ENCODE measurements at regions not wholly inside any gene's neighbourhood (a gene's known extent, or its start where the extent isn't known, plus 50 kb on each side); places are given as distances from the start of the nearest gene placed in this dataset.
"Not testable (repeated sequence)": the region's sequence is repeated elsewhere in the genome, so short reads cannot be mapped to it uniquely, and the experiment has no call there.

GRCh38 chr2:131584380-131584779 lies 56.7 kb downstream of the CCDC74A start:
- DNase-seq (ENCODE audit: low spot score) (no peak), ATAC-seq (no peak)

GRCh38 chr2:131584940-131585339 lies 57.3 kb downstream of the CCDC74A start:
- DNase-seq (ENCODE audit: low spot score), result no peak
- peak; percentile 21 for ATAC-seq

- DNase-seq (ENCODE audit: low spot score) (no peak), ATAC-seq (no peak)
These were observed 60.6 kb downstream of the CCDC74A start for GRCh38 chr2:131588152-131588873.

- ATAC-seq; DNase-seq (ENCODE audit: low spot score): not testable (repeated sequence)
These were observed 61.4 kb downstream of the CCDC74A start for GRCh38 chr2:131589126-131589525.

- ATAC-seq (no peak), DNase-seq (ENCODE audit: low spot score) (no peak)
These were observed 62.7 kb downstream of the CCDC74A start for GRCh38 chr2:131590366-131590765.

GRCh38 chr2:131590896-131591295 lies 63.2 kb downstream of the CCDC74A start:
- no peak for DNase-seq (ENCODE audit: low spot score)
- ATAC-seq, result no peak

GRCh38 chr2:131596561-131596960 lies 68.9 kb downstream of the CCDC74A start:
- DNase-seq (ENCODE audit: low spot score); ATAC-seq: not testable (repeated sequence)

GRCh38 chr2:131602444-131602843 lies 74.8 kb downstream of the CCDC74A start:
- not testable (repeated sequence) for ATAC-seq; DNase-seq (ENCODE audit: low spot score)

GRCh38 chr2:131604652-131605051 lies 77.0 kb downstream of the CCDC74A start:
- DNase-seq (ENCODE audit: low spot score); ATAC-seq: not testable (repeated sequence)

- not testable (repeated sequence) for DNase-seq (ENCODE audit: low spot score); ATAC-seq
These were observed 78.7 kb downstream of the CCDC74A start for GRCh38 chr2:131606366-131606765.

- not testable (repeated sequence) for DNase-seq (ENCODE audit: low spot score); ATAC-seq
These were observed 79.4 kb downstream of the CCDC74A start for GRCh38 chr2:131607056-131607455.

GRCh38 chr2:131614539-131614938 lies 86.9 kb downstream of the CCDC74A start:
- ATAC-seq; DNase-seq (ENCODE audit: low spot score): not testable (repeated sequence)

GRCh38 chr2:131618320-131618719 lies 90.6 kb downstream of the CCDC74A start:
- not testable (repeated sequence) for ATAC-seq; DNase-seq (ENCODE audit: low spot score)

- DNase-seq (ENCODE audit: low spot score); ATAC-seq: not testable (repeated sequence)
These were observed 95.2 kb downstream of the CCDC74A start for GRCh38 chr2:131622874-131623273.

GRCh38 chr2:131626011-131626410 lies 98.3 kb downstream of the CCDC74A start:
- not testable (repeated sequence) for DNase-seq (ENCODE audit: low spot score)

GRCh38 chr2:131626565-131626964 lies 98.9 kb downstream of the CCDC74A start:
- ATAC-seq; DNase-seq (ENCODE audit: low spot score): not testable (repeated sequence)

More at GRCh38 chr2:131626011-131626410, 98.3 kb downstream of the CCDC74A start:
- ATAC-seq, result not testable (repeated sequence)

GRCh38 chr2:131627777-131628176 lies 100.1 kb downstream of the CCDC74A start:
- not testable (repeated sequence) for DNase-seq (ENCODE audit: low spot score)

GRCh38 chr2:131631648-131632047 lies 104.0 kb downstream of the CCDC74A start:
- not testable (repeated sequence) for DNase-seq (ENCODE audit: low spot score); ATAC-seq

More at GRCh38 chr2:131627777-131628176, 100.1 kb downstream of the CCDC74A start:
- ATAC-seq, result not testable (repeated sequence)

GRCh38 chr2:131633405-131633804 lies 105.7 kb downstream of the CCDC74A start:
- not testable (repeated sequence) for DNase-seq (ENCODE audit: low spot score); ATAC-seq

GRCh38 chr2:131633827-131634695 lies 106.4 kb downstream of the CCDC74A start:
- ATAC-seq; DNase-seq (ENCODE audit: low spot score): not testable (repeated sequence)

- no peak for ATAC-seq
- no peak for DNase-seq (ENCODE audit: low spot score)
These were observed 107.9 kb downstream of the CCDC74A start for GRCh38 chr2:131635611-131636010.
